IMR-90 (cell line): ENCODE measurements at regions not wholly inside any gene's neighbourhood (a gene's known extent, or its start where the extent isn't known, plus 50 kb on each side); places are given as distances from the start of the nearest gene placed in this dataset.

Experiments
- ATAC-seq: fragments of 200-7000 bp; cut with Tn5 transposase; 2 replicates; pipeline ENCODE4 v1.9.1; 2020; ENCODE audit warnings: low read depth, mild to moderate bottlenecking, moderate library complexity
- BruUV-seq: library from RNA; stranded (reverse); fragments of 400-500 nt; replicated peaks from 2 replicates; lab custom pipeline; 2021; lab: Mats Ljungman, UMichigan
- CTCF ChIA-PET: fragments of 300-600 bp; formaldehyde crosslinking; extraction: SDS; loops from one replicate; lab custom pipeline; 2021; ENCODE audit warnings: antibody characterized with exemption; lab: Yijun Ruan, JAX
- POLR2A ChIA-PET: fragments of 300-600 bp; sonication (Branson Sonifier 250); formaldehyde crosslinking; loops from one replicate; lab custom pipeline; 2022; ENCODE audit warnings: antibody characterized with exemption; ENCODE audit not compliant: unreplicated experiment; lab: Charles Lee
- DNase-seq: peaks from one replicate; pipeline ENCODE4 v3.0.0; 2013
- H2AFZ ChIP-seq: replicated peaks from 2 replicates; pipeline ENCODE3; 2013; ENCODE audit warnings: low read length, mild to moderate bottlenecking; ENCODE audit not compliant: poor library complexity
- H2AK5ac ChIP-seq: 2 replicates; pipeline ENCODE4 v1.6.1; 2013; ENCODE audit warnings: low read depth, low read length, inconsistent platforms
- H2AK9ac ChIP-seq: replicated peaks from 2 replicates; pipeline ENCODE3; 2013; ENCODE audit warnings: mild to moderate bottlenecking, low read depth, low read length, moderate library complexity; ENCODE audit not compliant: poor library complexity
- H2BK120ac ChIP-seq: 2 replicates; pipeline ENCODE4 v1.6.1; 2013; ENCODE audit warnings: low read depth, low read length, inconsistent platforms
- H2BK15ac ChIP-seq: 3 replicates; pipeline ENCODE4 v1.6.1; 2013; ENCODE audit warnings: low read depth, low read length, inconsistent platforms
- H2BK20ac ChIP-seq: 2 replicates; pipeline ENCODE4 v1.6.1; 2013; ENCODE audit warnings: low read depth, mild to moderate bottlenecking, inconsistent platforms, low read length, moderate library complexity
- H2BK5ac ChIP-seq: 2 replicates; pipeline ENCODE4 v1.6.1; 2013; ENCODE audit warnings: mild to moderate bottlenecking, low read depth, low read length, inconsistent platforms; ENCODE audit not compliant: poor library complexity, severe bottlenecking
- H3K14ac ChIP-seq: replicated peaks from 2 replicates; pipeline ENCODE4 v1.6.1; 2013; ENCODE audit warnings: low read depth, low read length, inconsistent platforms
- H3K18ac ChIP-seq: 2 replicates; pipeline ENCODE4 v1.6.1; 2013; ENCODE audit warnings: low read depth, low read length, control low read depth
- H3K23ac ChIP-seq: 2 replicates; pipeline ENCODE4 v1.6.1; 2013; ENCODE audit warnings: low read depth, low read length, inconsistent platforms
- H3K27ac ChIP-seq: 2 replicates; pipeline ENCODE4 v1.5.1; 2013; ENCODE audit warnings: mild to moderate bottlenecking, control low read depth, low read length; ENCODE audit not compliant: insufficient read depth
- H3K27me3 ChIP-seq: 2 replicates; pipeline ENCODE4 v1.6.1; 2013; ENCODE audit warnings: low read length; ENCODE audit not compliant: control insufficient read depth, insufficient read depth
- H3K36me3 ChIP-seq: 2 replicates; pipeline ENCODE4 v1.6.1; 2013; ENCODE audit warnings: low read length, mixed read lengths; ENCODE audit not compliant: control insufficient read depth, insufficient read depth
- H3K4ac ChIP-seq: 2 replicates; pipeline ENCODE4 v1.6.1; 2013; ENCODE audit warnings: low read depth, low read length, inconsistent platforms
- H3K4me1 ChIP-seq: 2 replicates; pipeline ENCODE4 v1.6.1; 2013; ENCODE audit warnings: low read length, mixed read lengths; ENCODE audit not compliant: control insufficient read depth, insufficient read depth
- H3K4me2 ChIP-seq: 2 replicates; pipeline ENCODE4 v1.6.1; 2013; ENCODE audit warnings: low read depth, mild to moderate bottlenecking, control low read depth, low read length, moderate library complexity
- H3K4me3 ChIP-seq: 2 replicates; pipeline ENCODE4 v1.5.1; 2013; ENCODE audit warnings: low read depth, mild to moderate bottlenecking, control low read depth, low read length, moderate library complexity; ENCODE audit not compliant: insufficient read depth
- H3K56ac ChIP-seq: 2 replicates; pipeline ENCODE4 v1.6.1; 2013; ENCODE audit warnings: low read length, inconsistent platforms; ENCODE audit not compliant: insufficient read depth; ENCODE audit errors: extremely low read depth
- H3K79me1 ChIP-seq, 2 experiments: 2 replicates each; pipeline ENCODE4 v1.6.1; 2013; ENCODE audit warnings: low read length in 2 of 2, inconsistent platforms in 1 of 2, low read depth in 1 of 2
- H3K9ac ChIP-seq: 2 replicates; pipeline ENCODE4 v1.6.1; 2013; ENCODE audit warnings: low read depth, low read length, control low read depth
- H3K9me1 ChIP-seq: 2 replicates; pipeline ENCODE4 v1.6.1; 2013; ENCODE audit warnings: low read length, inconsistent platforms; ENCODE audit not compliant: insufficient read depth
- H3K9me3 ChIP-seq: 2 replicates; pipeline ENCODE4 v1.6.1; 2013; ENCODE audit warnings: low read length; ENCODE audit not compliant: control insufficient read depth, insufficient read depth
- H4K20me1 ChIP-seq: 2 replicates; pipeline ENCODE4 v1.6.1; 2013; ENCODE audit warnings: low read length, inconsistent platforms; ENCODE audit not compliant: insufficient read depth
- H4K5ac ChIP-seq: 2 replicates; pipeline ENCODE4 v1.6.1; 2013; ENCODE audit warnings: mild to moderate bottlenecking, low read depth, low read length, control low read depth
- H4K8ac ChIP-seq, 2 experiments: 2 replicates each; pipeline ENCODE4 v1.6.1; 2013; ENCODE audit warnings: low read depth in 2 of 2, low read length in 2 of 2, control low read depth in 1 of 2, inconsistent platforms in 1 of 2
- H4K91ac ChIP-seq: 2 replicates; pipeline ENCODE4 v1.6.1; 2013; ENCODE audit warnings: low read depth, low read length, inconsistent platforms; ENCODE audit not compliant: insufficient read depth
- BHLHE40 ChIP-seq: fragments of 150-350 bp; IDR thresholded peaks from 2 replicates; pipeline ENCODE4 v1.6.1; 2016; ENCODE audit warnings: mild to moderate bottlenecking, low read depth, low read length
- CEBPB ChIP-seq: IDR thresholded peaks from 2 replicates; pipeline ENCODE4 v1.6.1; 2012; ENCODE audit warnings: low read depth, low read length, improper control_type of control experiment
- CHD1 ChIP-seq: IDR thresholded peaks from 2 replicates; pipeline ENCODE4 v1.6.1; 2012; ENCODE audit warnings: low read depth, low read length, improper control_type of control experiment
- FOS ChIP-seq: fragments of 150-350 bp; IDR thresholded peaks from 2 replicates; pipeline ENCODE4 v1.6.1; 2016; ENCODE audit warnings: low read depth, low read length
- MAFK ChIP-seq: IDR thresholded peaks from 2 replicates; pipeline ENCODE4 v1.6.1; 2012; ENCODE audit warnings: low read depth, low read length, improper control_type of control experiment
- MAZ ChIP-seq: IDR thresholded peaks from 2 replicates; pipeline ENCODE4 v1.6.1; 2012; ENCODE audit warnings: low read depth, mild to moderate bottlenecking, low read length, improper control_type of control experiment, moderate library complexity, borderline replicate concordance
- MXI1 ChIP-seq: IDR thresholded peaks from 2 replicates; pipeline ENCODE4 v1.6.1; 2012; ENCODE audit warnings: low read depth, mild to moderate bottlenecking, low read length, moderate library complexity, borderline replicate concordance
- NFE2L2 ChIP-seq: fragments of 150-350 bp; IDR thresholded peaks from 2 replicates; pipeline ENCODE4 v1.6.1; 2016; ENCODE audit warnings: low read depth, mild to moderate bottlenecking, low read length
- POLR2A ChIP-seq: IDR thresholded peaks from 2 replicates; pipeline ENCODE4 v1.6.1; 2012; ENCODE audit warnings: mild to moderate bottlenecking, low read depth, low read length
- RAD21 ChIP-seq: IDR thresholded peaks from 2 replicates; pipeline ENCODE4 v1.6.1; 2012; ENCODE audit warnings: low read length, improper control_type of control experiment
- RCOR1 ChIP-seq: IDR thresholded peaks from 2 replicates; pipeline ENCODE4 v1.6.1; 2012; ENCODE audit warnings: mild to moderate bottlenecking, low read length, improper control_type of control experiment; ENCODE audit not compliant: insufficient replicate concordance
- RFX5 ChIP-seq: IDR thresholded peaks from 2 replicates; pipeline ENCODE4 v1.8.0; 2012; ENCODE audit warnings: low read depth, mild to moderate bottlenecking, low read length, moderate library complexity
- SMC3 ChIP-seq: fragments of 150-350 bp; IDR thresholded peaks from 2 replicates; pipeline ENCODE4 v1.6.1; 2016; ENCODE audit warnings: low read depth, mild to moderate bottlenecking, antibody characterized with exemption, low read length, moderate library complexity
- WGBS, 2 experiments: methylation state at CpG; one replicate each; pipeline versions ENCODE4 v1.1.5 to v1.1.7; 2013; ENCODE audit warnings: missing lambda C conversion rate in 2 of 2; ENCODE audit not compliant: insufficient read length in 1 of 2; ENCODE audit errors: extremely low coverage in 2 of 2; 5-methylcytosine and 5-hydroxymethylcytosine counted together
- dilution Hi-C: fragments of 300-500 bp; cut with HindIII; formaldehyde crosslinking; loops from one replicate; pipeline ENCODE4 v1.14.3; 2018; ENCODE audit warnings: low sequenced_read_pairs; ENCODE audit not compliant: unreplicated experiment
- in situ Hi-C: fragments of 300-500 bp; cut with MboI; formaldehyde crosslinking; loops from 3 replicates; pipeline ENCODE4 v1.14.3; 2019; ENCODE audit warnings: low sequenced_read_pairs, inconsistent platforms, mixed read lengths
- intact Hi-C: fragments of 100-400 bp; cut with micrococcal nuclease; formaldehyde crosslinking; loops from 2 replicates; pipeline ENCODE4 v1.10.0; 2022
- TF ChIP-seq, protein P1 (sequence below): conservative IDR thresholded peaks from 2 replicates; pipeline ENCODE4 v1.5.1; 2012; ENCODE audit warnings: mild to moderate bottlenecking, low read depth, low read length, improper control_type of control experiment
- TF ChIP-seq, protein P2 (sequence below): fragments of 150-350 bp; IDR thresholded peaks from 2 replicates; pipeline ENCODE4 v1.6.1; 2016; ENCODE audit warnings: low read depth, mild to moderate bottlenecking, low read length, moderate library complexity, borderline replicate concordance
- TF ChIP-seq, protein P3 (sequence below): fragments of 150-350 bp; IDR thresholded peaks from 2 replicates; pipeline ENCODE4 v1.6.1; 2017; ENCODE audit warnings: mild to moderate bottlenecking, antibody characterized with exemption, low read length, low read depth

DNA sequence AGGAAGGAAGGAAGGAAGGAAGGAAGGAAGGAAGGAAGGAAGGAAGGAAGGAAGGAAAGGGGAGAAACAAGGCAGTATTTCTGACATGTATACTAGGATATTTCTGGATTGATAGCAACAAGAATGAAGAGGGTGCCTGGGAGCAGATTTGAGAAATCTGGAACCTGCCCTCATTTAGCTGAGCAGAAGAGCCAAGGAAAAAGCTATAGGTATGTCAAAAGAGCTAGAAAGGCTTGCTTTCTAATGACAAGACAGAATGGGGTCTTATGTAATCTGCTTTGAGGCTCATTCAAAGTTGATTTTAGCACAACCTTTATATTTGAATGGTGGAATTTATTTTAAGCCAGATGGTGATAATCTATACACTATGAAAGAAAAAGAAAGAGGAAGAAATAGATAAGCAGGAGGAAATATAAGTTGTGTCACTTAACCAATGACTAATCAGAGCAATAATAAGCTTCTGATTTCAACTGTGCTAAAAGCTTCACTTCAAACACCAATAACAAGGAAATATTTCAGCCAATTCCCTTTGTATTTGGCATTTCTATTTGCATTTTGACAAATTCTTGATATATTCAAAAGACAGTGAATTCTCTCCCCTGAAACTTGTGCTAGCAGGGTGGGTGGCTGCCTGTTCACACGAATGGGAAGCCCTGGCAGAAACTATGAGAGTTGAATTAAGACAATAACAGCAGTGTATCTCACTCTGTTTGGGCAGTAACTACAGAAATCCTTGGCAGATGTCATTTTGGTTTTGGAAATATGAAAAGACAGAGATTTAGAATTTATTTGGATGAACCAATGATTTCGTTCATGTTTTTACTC lies 76.3 kb upstream of the FLRT2 start:
- dilution Hi-C loops (no loop called here), intact Hi-C loops (no loop called here), in situ Hi-C loops (no loop called here)
- no peak overlapping the region for H3K23ac ChIP-seq
- H3K4me1 ChIP-seq, result no peaks in the 10 kb centered on the region
- H3K36me3 ChIP-seq, result no peaks in the 10 kb centered on the region
- H3K9me3 ChIP-seq, result no peaks in the 10 kb centered on the region
- no peaks in the 10 kb centered on the region for H3K79me1 ChIP-seq
- H2BK5ac ChIP-seq, result no peak overlapping the region
- H2BK20ac ChIP-seq, result no peak overlapping the region
- no peak for DNase-seq
- H3K4ac ChIP-seq, result no peak overlapping the region
- no peak for ATAC-seq
- H2AK9ac ChIP-seq, result no peak overlapping the region
- H4K20me1 ChIP-seq, result no peaks in the 10 kb centered on the region
- no peak overlapping the region for H2AFZ ChIP-seq
- H2BK120ac ChIP-seq, result no peak overlapping the region
- whole genome bisulfite sequencing, 2 experiments, result no CpG with 5 or more reads among the region's 2 CpGs
- H4K5ac ChIP-seq, result no peak overlapping the region
- no peak overlapping the region for H3K56ac ChIP-seq
- H2BK15ac ChIP-seq, result no peak overlapping the region
- no peak for TF ChIP-seq RAD21
- TF ChIP-seq, protein P1, sequence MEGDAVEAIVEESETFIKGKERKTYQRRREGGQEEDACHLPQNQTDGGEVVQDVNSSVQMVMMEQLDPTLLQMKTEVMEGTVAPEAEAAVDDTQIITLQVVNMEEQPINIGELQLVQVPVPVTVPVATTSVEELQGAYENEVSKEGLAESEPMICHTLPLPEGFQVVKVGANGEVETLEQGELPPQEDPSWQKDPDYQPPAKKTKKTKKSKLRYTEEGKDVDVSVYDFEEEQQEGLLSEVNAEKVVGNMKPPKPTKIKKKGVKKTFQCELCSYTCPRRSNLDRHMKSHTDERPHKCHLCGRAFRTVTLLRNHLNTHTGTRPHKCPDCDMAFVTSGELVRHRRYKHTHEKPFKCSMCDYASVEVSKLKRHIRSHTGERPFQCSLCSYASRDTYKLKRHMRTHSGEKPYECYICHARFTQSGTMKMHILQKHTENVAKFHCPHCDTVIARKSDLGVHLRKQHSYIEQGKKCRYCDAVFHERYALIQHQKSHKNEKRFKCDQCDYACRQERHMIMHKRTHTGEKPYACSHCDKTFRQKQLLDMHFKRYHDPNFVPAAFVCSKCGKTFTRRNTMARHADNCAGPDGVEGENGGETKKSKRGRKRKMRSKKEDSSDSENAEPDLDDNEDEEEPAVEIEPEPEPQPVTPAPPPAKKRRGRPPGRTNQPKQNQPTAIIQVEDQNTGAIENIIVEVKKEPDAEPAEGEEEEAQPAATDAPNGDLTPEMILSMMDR, result no peak
- no peak for TF ChIP-seq CEBPB
- TF ChIP-seq MAZ, result no peak
- no peak for TF ChIP-seq RCOR1
- TF ChIP-seq, protein P2, sequence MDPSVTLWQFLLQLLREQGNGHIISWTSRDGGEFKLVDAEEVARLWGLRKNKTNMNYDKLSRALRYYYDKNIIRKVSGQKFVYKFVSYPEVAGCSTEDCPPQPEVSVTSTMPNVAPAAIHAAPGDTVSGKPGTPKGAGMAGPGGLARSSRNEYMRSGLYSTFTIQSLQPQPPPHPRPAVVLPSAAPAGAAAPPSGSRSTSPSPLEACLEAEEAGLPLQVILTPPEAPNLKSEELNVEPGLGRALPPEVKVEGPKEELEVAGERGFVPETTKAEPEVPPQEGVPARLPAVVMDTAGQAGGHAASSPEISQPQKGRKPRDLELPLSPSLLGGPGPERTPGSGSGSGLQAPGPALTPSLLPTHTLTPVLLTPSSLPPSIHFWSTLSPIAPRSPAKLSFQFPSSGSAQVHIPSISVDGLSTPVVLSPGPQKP, result no peak
- TF ChIP-seq, protein P3, sequence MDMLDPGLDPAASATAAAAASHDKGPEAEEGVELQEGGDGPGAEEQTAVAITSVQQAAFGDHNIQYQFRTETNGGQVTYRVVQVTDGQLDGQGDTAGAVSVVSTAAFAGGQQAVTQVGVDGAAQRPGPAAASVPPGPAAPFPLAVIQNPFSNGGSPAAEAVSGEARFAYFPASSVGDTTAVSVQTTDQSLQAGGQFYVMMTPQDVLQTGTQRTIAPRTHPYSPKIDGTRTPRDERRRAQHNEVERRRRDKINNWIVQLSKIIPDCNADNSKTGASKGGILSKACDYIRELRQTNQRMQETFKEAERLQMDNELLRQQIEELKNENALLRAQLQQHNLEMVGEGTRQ, result no peak
- no peak for TF ChIP-seq MXI1
- no peak for TF ChIP-seq POLR2A
- TF ChIP-seq SMC3, result no peak
- no peak for TF ChIP-seq BHLHE40
- no peak for TF ChIP-seq RFX5
- no peak for TF ChIP-seq NFE2L2
- TF ChIP-seq MAFK, result no peak
- TF ChIP-seq CHD1, result no peak
- TF ChIP-seq FOS, result no peak
- H3K4me3 ChIP-seq, result no peak overlapping the region
- H3K14ac ChIP-seq, result no peak overlapping the region
- no peak overlapping the region for H3K9ac ChIP-seq
- no peaks in the 10 kb centered on the region for H3K9me1 ChIP-seq
- CTCF ChIA-PET, result no interaction called here
- no peak overlapping the region for H4K8ac ChIP-seq
- H3K27ac ChIP-seq, result no peak overlapping the region
- H2AK5ac ChIP-seq, result no peak overlapping the region
- H3K18ac ChIP-seq, result no peak overlapping the region
- no peak overlapping the region for H3K4me2 ChIP-seq
- POLR2A ChIA-PET, result no interaction called here
- BruUV-seq, result no TSS peak
- no peaks in the 10 kb centered on the region for H3K27me3 ChIP-seq
- no peak overlapping the region for H4K91ac ChIP-seq
